ENCODE measurements at regions not wholly inside any gene's neighbourhood (a gene's known extent, or its start where the extent isn't known, plus 50 kb on each side); places are given as distances from the start of the nearest gene placed in this dataset.

- Histone ChIP-seq H3K36me3 (ENCODE audit: control insufficient read depth, insufficient read depth, low read length) (no peaks in the 10 kb centered on the region), H3K27me3 (ENCODE audit: control insufficient read depth in 2 of 2, insufficient read depth in 2 of 2, low read length in 2 of 2) (peaks cover 2 to 52% of the 10 kb centered on the region in 2 experiments; a peak in 2 of 5 replicates), H3K9me3 (replicated peaks; ENCODE audit: control insufficient read depth, insufficient read depth, low read depth, low read length) (no peaks in the 10 kb centered on the region), H3K79me2 (ENCODE audit: control insufficient read depth, insufficient read depth, low read length) (no peaks in the 10 kb centered on the region), H4K20me1 (replicated peaks; ENCODE audit: control insufficient read depth, insufficient read depth, low read length) (no peaks in the 10 kb centered on the region), H3K4me1 (replicated peaks in 1 of 2; ENCODE audit: control insufficient read depth in 2 of 2, insufficient read depth in 2 of 2, low read length in 2 of 2) (peaks cover 0 to 8% of the 10 kb centered on the region in 2 experiments; a peak in 2 of 5 replicates), H3K9ac (ENCODE audit: insufficient read depth in 1 of 2, low read depth in 2 of 2, low read length in 2 of 2) (no peak overlapping the region), H3K9me1 (ENCODE audit: control insufficient read depth, insufficient read depth, low read length) (no peaks in the 10 kb centered on the region), H2AFZ (ENCODE audit: low read depth, low read length) (no peak overlapping the region), H3K27ac (ENCODE audit: extremely low read depth, low read depth, low read length) (no peak overlapping the region), H3K4me3 (no peak overlapping the region), H3K4me2 (ENCODE audit: insufficient read depth, low read length) (no peak overlapping the region)
- 2% methylated on average over 5 of the region's 5 CpGs for WGBS (ENCODE audit: insufficient coverage, low coverage, missing lambda C conversion rate)
- no peak for DNase-seq (ENCODE audit: extremely low read depth in 1 of 4, low spot score in 3 of 4)
- ChIA-PET CTCF (ENCODE audit: low intra/inter-chr PET ratio) (no interaction called here), POLR2A (no interaction called here)
- BruUV-seq (replicated peaks), result no TSS peak
- TF ChIP-seq PHB2 (IDR thresholded peaks at IDR 0.05; ENCODE audit: low read depth), result no peak
- no peak for TF ChIP-seq POLR2G (IDR thresholded peaks at IDR 0.05; ENCODE audit: low read depth, low read length)
- TF ChIP-seq ZNF282 (CRISPR knock-in tag; IDR thresholded peaks at IDR 0.05), result no peak
- TF ChIP-seq GATAD2A (IDR thresholded peaks at IDR 0.05), result no peak
- TF ChIP-seq ZNF589 (CRISPR knock-in tag; IDR thresholded peaks at IDR 0.05; ENCODE audit: low read depth), result no peak
- TF ChIP-seq ARID1B (IDR thresholded peaks at IDR 0.05), result no peak
- in situ Hi-C loops (cut with MboI) (no loop called here), intact Hi-C loops (cut with micrococcal nuclease) (no loop called here)
- FAIRE-seq, result no peak
- ATAC-seq, result no peak
Observed at GRCh38 chr2:239689985-239690384, 289.2 kb upstream of the HDAC4 start.

GRCh38 chr2:239689410-239689809 is 288.6 kb upstream of the HDAC4 start:
- Histone ChIP-seq H3K4me3 (no peak overlapping the region), H3K4me2 (ENCODE audit: insufficient read depth, low read length) (no peak overlapping the region), H3K4me1 (replicated peaks in 1 of 2; ENCODE audit: control insufficient read depth in 2 of 2, insufficient read depth in 2 of 2, low read length in 2 of 2) (peaks cover 0 to 8% of the 10 kb centered on the region in 2 experiments; a peak in 2 of 5 replicates), H3K9ac (ENCODE audit: insufficient read depth in 1 of 2, low read depth in 2 of 2, low read length in 2 of 2) (no peak overlapping the region), H3K27me3 (ENCODE audit: control insufficient read depth in 2 of 2, insufficient read depth in 2 of 2, low read length in 2 of 2) (peaks cover 2 to 49% of the 10 kb centered on the region in 2 experiments; a peak in 2 of 5 replicates), H3K9me1 (ENCODE audit: control insufficient read depth, insufficient read depth, low read length) (no peaks in the 10 kb centered on the region), H3K36me3 (ENCODE audit: control insufficient read depth, insufficient read depth, low read length) (no peaks in the 10 kb centered on the region), H4K20me1 (replicated peaks; ENCODE audit: control insufficient read depth, insufficient read depth, low read length) (no peaks in the 10 kb centered on the region), H3K9me3 (replicated peaks; ENCODE audit: control insufficient read depth, insufficient read depth, low read depth, low read length) (no peaks in the 10 kb centered on the region), H2AFZ (ENCODE audit: low read depth, low read length) (no peak overlapping the region), H3K79me2 (ENCODE audit: control insufficient read depth, insufficient read depth, low read length) (no peaks in the 10 kb centered on the region), H3K27ac (ENCODE audit: extremely low read depth, low read depth, low read length) (no peak overlapping the region)
- in situ Hi-C loops (cut with MboI), result no loop called here
- ChIA-PET POLR2A (no interaction called here), CTCF (ENCODE audit: low intra/inter-chr PET ratio) (no interaction called here)
- no peak for FAIRE-seq
- intact Hi-C loops (cut with micrococcal nuclease), result no loop called here
- WGBS (ENCODE audit: insufficient coverage, low coverage, missing lambda C conversion rate), result 1% methylated on average over 7 of the region's 8 CpGs
- TF ChIP-seq YY1 (IDR thresholded peaks at IDR 0.05; ENCODE audit: borderline replicate concordance in 1 of 3, control insufficient read depth in 1 of 3, extremely low read depth in 1 of 3, insufficient read depth in 3 of 3, insufficient read length in 1 of 3, insufficient replicate concordance in 2 of 3, low read depth in 1 of 3, low read length in 2 of 3), result no peak
- no TSS peak for BruUV-seq (replicated peaks)
- no peak for ATAC-seq
- DNase-seq (ENCODE audit: extremely low read depth in 1 of 4, low spot score in 3 of 4), result no peak
